Peyer's patch (tissue), 4 donors: ENCODE measurements at regions not wholly inside any gene's neighbourhood (a gene's known extent, or its start where the extent isn't known, plus 50 kb on each side); places are given as distances from the start of the nearest gene placed in this dataset.

Source experiments
- CTCF ChIP-seq, 6 experiments: fragments of 450-650 bp in 4 of 6; fragments of 200-600 bp in 2 of 6; sonication (generic) in 1 of 6; IDR thresholded peaks; one replicate each; pipeline ENCODE4 v1.5.1; 2017 to 2019; ENCODE audit warnings: antibody characterized with exemption in 6 of 6, mild to moderate bottlenecking in 3 of 6, moderate library complexity in 1 of 6
- POLR2A ChIP-seq, 2 donors: fragments of 450-650 bp; IDR thresholded peaks; one replicate each; pipeline ENCODE4 v1.5.1; 2017; ENCODE audit warnings: antibody characterized with exemption in 2 of 2, mild to moderate bottlenecking in 2 of 2, moderate library complexity in 2 of 2

GRCh38 chr22:44440224-44441160 is 57.5 kb downstream of the RTL6 start:
- TF ChIP-seq CTCF (IDR thresholded peaks at IDR 0.05) (no peak), POLR2A (IDR thresholded peaks at IDR 0.05) (no peak)
